GM23338 (cell line): ENCODE measurements at regions not wholly inside any gene's neighbourhood (a gene's known extent, or its start where the extent isn't known, plus 50 kb on each side); places are given as distances from the start of the nearest gene placed in this dataset.
"Not testable (repeated sequence)": the region's sequence is repeated elsewhere in the genome, so short reads cannot be mapped to it uniquely, and the experiment has no call there.

Experiments
- ATAC-seq: fragments of 200-7000 bp; cut with Tn5 transposase; 3 replicates; pipeline ENCODE4 v1.9.1; 2020
- DNase-seq: peaks from one replicate; pipeline ENCODE4 v3.0.0-alpha.2; 2015; ENCODE audit warnings: low spot score
- H2AFZ ChIP-seq: fragments of 200-600 bp; sonication (generic); 2 replicates; pipeline ENCODE4 v1.8.0; 2016; ENCODE audit warnings: antibody characterized with exemption, mild to moderate bottlenecking, moderate library complexity
- H3F3A ChIP-seq: fragments of 200-600 bp; sonication (generic); replicated peaks from 2 replicates; pipeline ENCODE4 v1.8.0; 2017; ENCODE audit warnings: antibody characterized with exemption, mixed run types, low read depth
- H3K27ac ChIP-seq: fragments of 200-600 bp; sonication (generic); 2 replicates; pipeline ENCODE4 v1.6.1; 2016; ENCODE audit warnings: low read depth
- H3K27me3 ChIP-seq: fragments of 200-600 bp; sonication (generic); 2 replicates; pipeline ENCODE4 v1.8.0; 2016; ENCODE audit warnings: mild to moderate bottlenecking, mixed run types, moderate library complexity; ENCODE audit not compliant: insufficient read depth
- H3K36me3 ChIP-seq: fragments of 200-600 bp; sonication (generic); 2 replicates; pipeline ENCODE4 v1.8.0; 2016; ENCODE audit warnings: mild to moderate bottlenecking; ENCODE audit not compliant: insufficient read depth
- H3K4me1 ChIP-seq: fragments of 200-600 bp; sonication (generic); 2 replicates; pipeline ENCODE4 v1.8.0; 2016; ENCODE audit warnings: mild to moderate bottlenecking, moderate library complexity; ENCODE audit not compliant: insufficient read depth
- H3K4me2 ChIP-seq: fragments of 200-600 bp; sonication (generic); 2 replicates; pipeline ENCODE4 v1.7.1; 2017; ENCODE audit warnings: mixed run types
- H3K4me3 ChIP-seq: fragments of 200-600 bp; sonication (generic); 2 replicates; pipeline ENCODE4 v1.6.1; 2016; ENCODE audit warnings: mixed run types
- H3K79me2 ChIP-seq: fragments of 200-600 bp; sonication (generic); replicated peaks from 2 replicates; pipeline ENCODE4 v1.8.0; 2017; ENCODE audit warnings: mild to moderate bottlenecking; ENCODE audit not compliant: insufficient read depth
- H3K9me2 ChIP-seq: fragments of 200-600 bp; sonication (generic); 2 replicates; pipeline ENCODE4 v1.8.0; 2017; ENCODE audit not compliant: insufficient read depth
- H4K20me1 ChIP-seq: fragments of 200-600 bp; sonication (generic); replicated peaks from 2 replicates; pipeline ENCODE4 v1.8.0; 2017; ENCODE audit warnings: mild to moderate bottlenecking; ENCODE audit not compliant: insufficient read depth
- H3K27ac Mint-ChIP-seq: 2 replicates; pipeline ENCODE4 v1.8.0; 2020; ENCODE audit warnings: inconsistent platforms, mild to moderate bottlenecking, moderate library complexity, mixed read lengths
- H3K27me3 Mint-ChIP-seq: 3 replicates; pipeline ENCODE4 v1.8.0; 2022; ENCODE audit warnings: low read depth, mild to moderate bottlenecking, moderate library complexity, mixed read lengths, inconsistent platforms; ENCODE audit not compliant: insufficient read depth, poor library complexity
- H3K36me3 Mint-ChIP-seq: 3 replicates; pipeline ENCODE4 v1.8.0; 2021; ENCODE audit warnings: low read depth, mild to moderate bottlenecking, inconsistent platforms, moderate library complexity, mixed read lengths
- H3K4me1 Mint-ChIP-seq: 3 replicates; pipeline ENCODE4 v1.8.0; 2020; ENCODE audit warnings: mild to moderate bottlenecking, inconsistent platforms, mixed read lengths
- H3K4me3 Mint-ChIP-seq: 3 replicates; pipeline ENCODE4 v1.8.0; 2021; ENCODE audit warnings: moderate library complexity, mild to moderate bottlenecking, inconsistent platforms, mixed read lengths
- H3K9me3 Mint-ChIP-seq: 3 replicates; pipeline ENCODE4 v1.8.0; 2020; ENCODE audit warnings: moderate library complexity, mild to moderate bottlenecking, inconsistent platforms, mixed read lengths
- CREB1 ChIP-seq: fragments of 250-450 bp; sonication (Bioruptor Pico); IDR thresholded peaks from 2 replicates; pipeline ENCODE4 v1.5.0; 2020; ENCODE audit warnings: low read depth, mild to moderate bottlenecking, moderate library complexity
- EZH2 ChIP-seq: fragments of 200-600 bp; sonication (generic); IDR thresholded peaks from one replicate; pipeline ENCODE4 v1.8.0; 2017; ENCODE audit warnings: antibody characterized with exemption, mild to moderate bottlenecking, low read depth; ENCODE audit not compliant: unreplicated experiment
- EZH2phosphoT487 ChIP-seq: fragments of 200-600 bp; sonication (generic); IDR thresholded peaks from one replicate; pipeline ENCODE4 v1.8.1; 2018; ENCODE audit warnings: antibody characterized with exemption; ENCODE audit not compliant: unreplicated experiment
- JUNB ChIP-seq: IDR thresholded peaks from one replicate; pipeline ENCODE4 v1.6.1; 2016; ENCODE audit warnings: antibody characterized with exemption; ENCODE audit not compliant: unreplicated experiment
- NANOG ChIP-seq: IDR thresholded peaks from 2 replicates; pipeline ENCODE4 v1.6.1; 2016; ENCODE audit warnings: antibody characterized with exemption, borderline replicate concordance
- POLR2AphosphoS5 ChIP-seq: IDR thresholded peaks from 2 replicates; pipeline ENCODE4 v1.6.1; 2016; ENCODE audit warnings: antibody characterized with exemption, low read depth
- STAT1 ChIP-seq: IDR thresholded peaks from one replicate; pipeline ENCODE4 v1.6.1; 2016; ENCODE audit warnings: antibody characterized with exemption; ENCODE audit not compliant: unreplicated experiment
- ZNF114 ChIP-seq: fragments of 250-450 bp; sonication (Bioruptor Pico); IDR thresholded peaks from 2 replicates; pipeline ENCODE4 v1.5.0; 2020; ENCODE audit warnings: mild to moderate bottlenecking, moderate library complexity
- ZNF331 ChIP-seq: fragments of 250-450 bp; sonication (Bioruptor Pico); IDR thresholded peaks from 2 replicates; pipeline ENCODE4 v1.5.0; 2020; ENCODE audit warnings: low read depth, mild to moderate bottlenecking, moderate library complexity
- TF ChIP-seq, protein P1 (sequence below): IDR thresholded peaks from 2 replicates; pipeline ENCODE4 v1.6.1; 2016; ENCODE audit warnings: antibody characterized with exemption
- TF ChIP-seq, protein P2 (sequence below): fragments of 250-450 bp; sonication (Bioruptor Pico); IDR thresholded peaks from 2 replicates; pipeline ENCODE4 v1.5.0; 2020; ENCODE audit warnings: mild to moderate bottlenecking, moderate library complexity
- TF ChIP-seq, protein P3 (sequence below): IDR thresholded peaks from one replicate; pipeline ENCODE4 v1.6.1; 2018; ENCODE audit warnings: antibody characterized with exemption; ENCODE audit not compliant: unreplicated experiment

DNA sequence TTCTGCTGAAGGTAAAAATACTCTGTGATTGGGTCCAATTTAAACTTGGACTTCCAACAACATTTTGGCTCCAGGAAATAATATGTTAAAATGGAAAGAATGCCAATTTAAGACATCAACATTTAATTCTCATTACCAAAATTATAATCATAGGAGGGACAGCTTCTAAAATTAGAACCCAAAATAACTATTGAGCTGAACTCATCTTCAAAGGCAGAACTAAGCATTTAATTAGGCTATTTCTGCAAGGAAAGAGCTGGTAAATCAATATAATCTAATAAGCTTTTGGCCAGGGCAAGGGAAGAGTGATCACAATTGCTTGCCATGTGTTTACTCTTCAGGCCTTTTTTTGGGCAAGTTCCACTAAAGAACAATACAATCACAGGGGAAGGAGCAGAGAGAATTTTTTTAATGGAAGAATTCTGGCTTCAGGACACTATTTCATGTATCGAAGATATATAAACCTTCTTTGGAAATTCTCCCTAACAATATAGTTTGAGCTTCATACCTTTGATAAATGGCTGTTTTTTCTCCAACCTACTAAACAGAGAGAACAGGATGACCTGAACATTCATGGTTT lies 133.1 kb upstream of the PTBP2 start:
- Histone ChIP-seq H2AFZ (peak overlapping the region; percentile 29; the same call in 1 of the 2 replicates), H3K4me1 (no peaks in the 10 kb centered on the region), H3K27me3 (no peaks in the 10 kb centered on the region), H3K4me2 (no peak overlapping the region), H3K4me3 (no peak overlapping the region), H4K20me1 (no peaks in the 10 kb centered on the region), H3K36me3 (no peaks in the 10 kb centered on the region), H3K9me2 (no peaks in the 10 kb centered on the region), H3K79me2 (no peaks in the 10 kb centered on the region), H3F3A (no peaks in the 10 kb centered on the region), H3K27ac (no peak overlapping the region)
- no peaks in the 10 kb centered on the region for H3K27me3 Mint-ChIP-seq
- peaks cover 8% of the 10 kb centered on the region; the same call in 2 of the 3 replicates for H3K36me3 Mint-ChIP-seq
- DNase-seq (no peak), ATAC-seq (no peak)
- H3K27ac Mint-ChIP-seq: no peak overlapping the region
- no peak overlapping the region for H3K4me3 Mint-ChIP-seq
- peaks cover 4% of the 10 kb centered on the region for H3K4me1 Mint-ChIP-seq
- TF ChIP-seq JUNB (no peak), ZNF114 (CRISPR knock-in tag) (no peak), CREB1 (CRISPR knock-in tag) (no peak), STAT1 (no peak), ZNF331 (CRISPR knock-in tag) (no peak), EZH2 (no peak), POLR2AphosphoS5 (no peak), NANOG (no peak), EZH2phosphoT487 (no peak)
- TF ChIP-seq, protein P1, sequence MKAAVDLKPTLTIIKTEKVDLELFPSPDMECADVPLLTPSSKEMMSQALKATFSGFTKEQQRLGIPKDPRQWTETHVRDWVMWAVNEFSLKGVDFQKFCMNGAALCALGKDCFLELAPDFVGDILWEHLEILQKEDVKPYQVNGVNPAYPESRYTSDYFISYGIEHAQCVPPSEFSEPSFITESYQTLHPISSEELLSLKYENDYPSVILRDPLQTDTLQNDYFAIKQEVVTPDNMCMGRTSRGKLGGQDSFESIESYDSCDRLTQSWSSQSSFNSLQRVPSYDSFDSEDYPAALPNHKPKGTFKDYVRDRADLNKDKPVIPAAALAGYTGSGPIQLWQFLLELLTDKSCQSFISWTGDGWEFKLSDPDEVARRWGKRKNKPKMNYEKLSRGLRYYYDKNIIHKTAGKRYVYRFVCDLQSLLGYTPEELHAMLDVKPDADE: no peak
- TF ChIP-seq, protein P2, sequence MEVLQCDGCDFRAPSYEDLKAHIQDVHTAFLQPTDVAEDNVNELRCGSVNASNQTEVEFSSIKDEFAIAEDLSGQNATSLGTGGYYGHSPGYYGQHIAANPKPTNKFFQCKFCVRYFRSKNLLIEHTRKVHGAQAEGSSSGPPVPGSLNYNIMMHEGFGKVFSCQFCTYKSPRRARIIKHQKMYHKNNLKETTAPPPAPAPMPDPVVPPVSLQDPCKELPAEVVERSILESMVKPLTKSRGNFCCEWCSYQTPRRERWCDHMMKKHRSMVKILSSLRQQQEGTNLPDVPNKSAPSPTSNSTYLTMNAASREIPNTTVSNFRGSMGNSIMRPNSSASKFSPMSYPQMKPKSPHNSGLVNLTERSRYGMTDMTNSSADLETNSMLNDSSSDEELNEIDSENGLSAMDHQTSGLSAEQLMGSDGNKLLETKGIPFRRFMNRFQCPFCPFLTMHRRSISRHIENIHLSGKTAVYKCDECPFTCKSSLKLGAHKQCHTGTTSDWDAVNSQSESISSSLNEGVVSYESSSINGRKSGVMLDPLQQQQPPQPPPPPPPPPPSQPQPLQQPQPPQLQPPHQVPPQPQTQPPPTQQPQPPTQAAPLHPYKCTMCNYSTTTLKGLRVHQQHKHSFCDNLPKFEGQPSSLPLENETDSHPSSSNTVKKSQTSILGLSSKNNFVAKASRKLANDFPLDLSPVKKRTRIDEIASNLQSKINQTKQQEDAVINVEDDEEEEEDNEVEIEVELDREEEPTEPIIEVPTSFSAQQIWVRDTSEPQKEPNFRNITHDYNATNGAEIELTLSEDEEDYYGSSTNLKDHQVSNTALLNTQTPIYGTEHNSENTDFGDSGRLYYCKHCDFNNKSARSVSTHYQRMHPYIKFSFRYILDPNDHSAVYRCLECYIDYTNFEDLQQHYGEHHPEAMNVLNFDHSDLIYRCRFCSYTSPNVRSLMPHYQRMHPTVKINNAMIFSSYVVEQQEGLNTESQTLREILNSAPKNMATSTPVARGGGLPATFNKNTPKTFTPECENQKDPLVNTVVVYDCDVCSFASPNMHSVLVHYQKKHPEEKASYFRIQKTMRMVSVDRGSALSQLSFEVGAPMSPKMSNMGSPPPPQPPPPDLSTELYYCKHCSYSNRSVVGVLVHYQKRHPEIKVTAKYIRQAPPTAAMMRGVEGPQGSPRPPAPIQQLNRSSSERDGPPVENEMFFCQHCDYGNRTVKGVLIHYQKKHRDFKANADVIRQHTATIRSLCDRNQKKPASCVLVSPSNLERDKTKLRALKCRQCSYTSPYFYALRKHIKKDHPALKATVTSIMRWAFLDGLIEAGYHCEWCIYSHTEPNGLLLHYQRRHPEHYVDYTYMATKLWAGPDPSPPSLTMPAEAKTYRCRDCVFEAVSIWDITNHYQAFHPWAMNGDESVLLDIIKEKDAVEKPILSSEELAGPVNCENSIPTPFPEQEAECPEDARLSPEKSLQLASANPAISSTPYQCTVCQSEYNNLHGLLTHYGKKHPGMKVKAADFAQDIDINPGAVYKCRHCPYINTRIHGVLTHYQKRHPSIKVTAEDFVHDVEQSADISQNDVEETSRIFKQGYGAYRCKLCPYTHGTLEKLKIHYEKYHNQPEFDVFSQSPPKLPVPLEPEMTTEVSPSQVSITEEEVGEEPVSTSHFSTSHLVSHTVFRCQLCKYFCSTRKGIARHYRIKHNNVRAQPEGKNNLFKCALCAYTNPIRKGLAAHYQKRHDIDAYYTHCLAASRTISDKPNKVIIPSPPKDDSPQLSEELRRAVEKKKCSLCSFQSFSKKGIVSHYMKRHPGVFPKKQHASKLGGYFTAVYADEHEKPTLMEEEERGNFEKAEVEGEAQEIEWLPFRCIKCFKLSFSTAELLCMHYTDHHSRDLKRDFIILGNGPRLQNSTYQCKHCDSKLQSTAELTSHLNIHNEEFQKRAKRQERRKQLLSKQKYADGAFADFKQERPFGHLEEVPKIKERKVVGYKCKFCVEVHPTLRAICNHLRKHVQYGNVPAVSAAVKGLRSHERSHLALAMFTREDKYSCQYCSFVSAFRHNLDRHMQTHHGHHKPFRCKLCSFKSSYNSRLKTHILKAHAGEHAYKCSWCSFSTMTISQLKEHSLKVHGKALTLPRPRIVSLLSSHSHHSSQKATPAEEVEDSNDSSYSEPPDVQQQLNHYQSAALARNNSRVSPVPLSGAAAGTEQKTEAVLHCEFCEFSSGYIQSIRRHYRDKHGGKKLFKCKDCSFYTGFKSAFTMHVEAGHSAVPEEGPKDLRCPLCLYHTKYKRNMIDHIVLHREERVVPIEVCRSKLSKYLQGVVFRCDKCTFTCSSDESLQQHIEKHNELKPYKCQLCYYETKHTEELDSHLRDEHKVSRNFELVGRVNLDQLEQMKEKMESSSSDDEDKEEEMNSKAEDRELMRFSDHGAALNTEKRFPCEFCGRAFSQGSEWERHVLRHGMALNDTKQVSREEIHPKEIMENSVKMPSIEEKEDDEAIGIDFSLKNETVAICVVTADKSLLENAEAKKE: no peak
- TF ChIP-seq, protein P3, sequence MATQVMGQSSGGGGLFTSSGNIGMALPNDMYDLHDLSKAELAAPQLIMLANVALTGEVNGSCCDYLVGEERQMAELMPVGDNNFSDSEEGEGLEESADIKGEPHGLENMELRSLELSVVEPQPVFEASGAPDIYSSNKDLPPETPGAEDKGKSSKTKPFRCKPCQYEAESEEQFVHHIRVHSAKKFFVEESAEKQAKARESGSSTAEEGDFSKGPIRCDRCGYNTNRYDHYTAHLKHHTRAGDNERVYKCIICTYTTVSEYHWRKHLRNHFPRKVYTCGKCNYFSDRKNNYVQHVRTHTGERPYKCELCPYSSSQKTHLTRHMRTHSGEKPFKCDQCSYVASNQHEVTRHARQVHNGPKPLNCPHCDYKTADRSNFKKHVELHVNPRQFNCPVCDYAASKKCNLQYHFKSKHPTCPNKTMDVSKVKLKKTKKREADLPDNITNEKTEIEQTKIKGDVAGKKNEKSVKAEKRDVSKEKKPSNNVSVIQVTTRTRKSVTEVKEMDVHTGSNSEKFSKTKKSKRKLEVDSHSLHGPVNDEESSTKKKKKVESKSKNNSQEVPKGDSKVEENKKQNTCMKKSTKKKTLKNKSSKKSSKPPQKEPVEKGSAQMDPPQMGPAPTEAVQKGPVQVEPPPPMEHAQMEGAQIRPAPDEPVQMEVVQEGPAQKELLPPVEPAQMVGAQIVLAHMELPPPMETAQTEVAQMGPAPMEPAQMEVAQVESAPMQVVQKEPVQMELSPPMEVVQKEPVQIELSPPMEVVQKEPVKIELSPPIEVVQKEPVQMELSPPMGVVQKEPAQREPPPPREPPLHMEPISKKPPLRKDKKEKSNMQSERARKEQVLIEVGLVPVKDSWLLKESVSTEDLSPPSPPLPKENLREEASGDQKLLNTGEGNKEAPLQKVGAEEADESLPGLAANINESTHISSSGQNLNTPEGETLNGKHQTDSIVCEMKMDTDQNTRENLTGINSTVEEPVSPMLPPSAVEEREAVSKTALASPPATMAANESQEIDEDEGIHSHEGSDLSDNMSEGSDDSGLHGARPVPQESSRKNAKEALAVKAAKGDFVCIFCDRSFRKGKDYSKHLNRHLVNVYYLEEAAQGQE: no peak
- peaks cover 6% of the 10 kb centered on the region for H3K9me3 Mint-ChIP-seq

DNA sequence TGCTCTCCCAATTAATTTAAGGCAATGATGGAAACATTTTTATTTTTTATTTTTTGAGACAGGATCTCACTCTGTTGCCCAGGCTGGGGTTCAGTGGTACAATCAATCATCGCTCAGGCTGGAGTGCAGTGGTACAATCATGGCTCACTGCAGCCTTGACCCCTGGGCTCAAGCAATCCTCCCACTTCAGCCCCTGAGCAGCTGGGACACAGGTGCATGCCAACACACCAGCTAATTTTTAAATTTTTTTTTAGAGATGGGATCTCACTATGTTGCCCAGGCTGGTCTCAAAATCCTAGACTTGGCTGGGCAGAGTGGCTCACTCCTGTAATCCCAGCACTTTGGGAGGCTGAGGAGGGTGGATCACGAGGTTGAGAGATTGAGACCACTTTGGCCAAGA lies 126.1 kb upstream of the PTBP2 start:
- H3K27me3 ChIP-seq, H3K79me2 ChIP-seq, DNase-seq, H3K27ac ChIP-seq, H3K36me3 Mint-ChIP-seq, H3K9me3 Mint-ChIP-seq, H3F3A ChIP-seq, H4K20me1 ChIP-seq, H3K4me2 ChIP-seq, H3K4me3 Mint-ChIP-seq, H3K9me2 ChIP-seq, ATAC-seq, H2AFZ ChIP-seq, H3K4me3 ChIP-seq, H3K27me3 Mint-ChIP-seq, H3K36me3 ChIP-seq, H3K27ac Mint-ChIP-seq: not testable (repeated sequence)
- peaks cover 10% of the 10 kb centered on the region; the same call in 1 of the 2 replicates for H3K4me1 ChIP-seq
- H3K4me1 Mint-ChIP-seq: peaks cover 26% of the 10 kb centered on the region
